ENCODE measurements at regions not wholly inside any gene's neighbourhood (a gene's known extent, or its start where the extent isn't known, plus 50 kb on each side); places are given as distances from the start of the nearest gene placed in this dataset.

DNA sequence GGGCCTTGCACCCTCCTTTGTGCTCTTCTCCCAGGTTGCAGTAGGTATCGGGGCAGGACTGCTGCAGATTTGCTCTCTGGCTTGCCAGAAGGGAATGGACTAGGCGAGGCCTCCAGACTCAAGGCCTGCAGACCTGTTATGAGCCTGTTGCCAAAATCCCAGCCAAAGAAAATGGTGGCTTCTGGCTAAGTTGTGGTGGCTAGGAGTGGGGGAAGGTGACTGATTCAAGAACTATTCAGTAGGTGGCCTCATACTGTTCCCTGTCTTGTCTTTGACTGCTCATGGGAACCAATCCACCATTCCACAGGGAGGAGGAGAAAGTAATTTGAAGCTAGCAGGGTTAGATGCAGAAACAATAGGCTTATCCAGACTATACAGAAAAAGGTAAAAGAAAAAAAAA lies 380.4 kb upstream of the PROK2 start:
- TF ChIP-seq, protein P1, sequence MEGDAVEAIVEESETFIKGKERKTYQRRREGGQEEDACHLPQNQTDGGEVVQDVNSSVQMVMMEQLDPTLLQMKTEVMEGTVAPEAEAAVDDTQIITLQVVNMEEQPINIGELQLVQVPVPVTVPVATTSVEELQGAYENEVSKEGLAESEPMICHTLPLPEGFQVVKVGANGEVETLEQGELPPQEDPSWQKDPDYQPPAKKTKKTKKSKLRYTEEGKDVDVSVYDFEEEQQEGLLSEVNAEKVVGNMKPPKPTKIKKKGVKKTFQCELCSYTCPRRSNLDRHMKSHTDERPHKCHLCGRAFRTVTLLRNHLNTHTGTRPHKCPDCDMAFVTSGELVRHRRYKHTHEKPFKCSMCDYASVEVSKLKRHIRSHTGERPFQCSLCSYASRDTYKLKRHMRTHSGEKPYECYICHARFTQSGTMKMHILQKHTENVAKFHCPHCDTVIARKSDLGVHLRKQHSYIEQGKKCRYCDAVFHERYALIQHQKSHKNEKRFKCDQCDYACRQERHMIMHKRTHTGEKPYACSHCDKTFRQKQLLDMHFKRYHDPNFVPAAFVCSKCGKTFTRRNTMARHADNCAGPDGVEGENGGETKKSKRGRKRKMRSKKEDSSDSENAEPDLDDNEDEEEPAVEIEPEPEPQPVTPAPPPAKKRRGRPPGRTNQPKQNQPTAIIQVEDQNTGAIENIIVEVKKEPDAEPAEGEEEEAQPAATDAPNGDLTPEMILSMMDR (IDR thresholded peaks at IDR 0.05), result no peak
- no peak for TF ChIP-seq POLR2A (IDR thresholded peaks at IDR 0.05)
